ENCODE measurements at regions not wholly inside any gene's neighbourhood (a gene's known extent, or its start where the extent isn't known, plus 50 kb on each side); places are given as distances from the start of the nearest gene placed in this dataset.

DNA sequence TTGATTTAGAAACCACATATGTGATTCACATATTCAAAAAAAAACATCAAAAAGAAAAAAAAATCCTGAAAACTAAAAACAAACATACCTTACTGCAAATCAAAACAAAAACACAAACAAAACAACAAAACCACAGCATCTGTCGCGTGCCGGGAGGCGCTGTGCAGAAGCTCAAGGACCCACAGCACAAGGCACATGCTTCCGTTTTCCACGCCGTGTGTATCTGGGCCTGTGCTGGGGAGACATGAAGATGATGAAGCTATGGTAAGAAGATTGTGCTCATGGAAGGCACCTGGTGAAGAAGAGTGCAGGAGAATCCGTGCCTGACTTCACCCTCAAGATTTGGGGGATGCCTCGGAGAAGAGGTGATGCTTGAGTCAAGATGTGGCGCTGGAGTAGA is 788.9 kb upstream of the ARRDC4 start:
- no peak for DNase-seq (ENCODE audit: extremely low spot score, insufficient read length, low read depth)
- FAIRE-seq, result no peak

DNA sequence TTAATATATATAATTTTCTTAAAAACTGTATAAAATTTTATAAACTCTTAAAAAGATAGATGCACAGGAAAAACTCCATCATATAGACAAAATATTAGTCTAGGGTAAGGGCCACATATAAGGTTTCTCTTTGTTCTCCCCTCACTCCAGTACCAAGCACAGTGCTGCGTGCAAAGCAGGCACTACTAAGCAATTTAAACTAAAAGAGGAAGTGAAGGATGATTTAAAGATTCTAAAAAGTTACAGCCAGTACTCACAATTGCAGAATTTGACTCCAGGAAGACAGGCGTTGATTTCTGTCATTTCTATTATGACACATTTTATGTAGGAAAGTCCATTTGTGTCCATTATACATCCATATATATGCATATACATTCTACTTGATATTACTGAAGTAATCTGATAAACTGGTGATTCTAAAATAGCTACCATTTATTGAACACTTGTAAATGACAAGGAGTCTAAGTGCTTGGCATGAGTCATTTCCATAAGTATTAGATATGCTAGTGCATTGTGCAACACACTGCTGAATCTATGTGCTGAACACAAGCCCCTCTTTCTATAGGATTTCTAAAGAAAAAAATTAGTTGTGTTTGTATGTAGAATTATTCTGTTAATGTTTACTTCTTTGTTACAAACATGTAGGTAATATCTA is 785.5 kb upstream of the ARRDC4 start:
- DNase-seq (ENCODE audit: extremely low spot score, insufficient read length, low read depth), result no peak
- no peak for FAIRE-seq

DNA sequence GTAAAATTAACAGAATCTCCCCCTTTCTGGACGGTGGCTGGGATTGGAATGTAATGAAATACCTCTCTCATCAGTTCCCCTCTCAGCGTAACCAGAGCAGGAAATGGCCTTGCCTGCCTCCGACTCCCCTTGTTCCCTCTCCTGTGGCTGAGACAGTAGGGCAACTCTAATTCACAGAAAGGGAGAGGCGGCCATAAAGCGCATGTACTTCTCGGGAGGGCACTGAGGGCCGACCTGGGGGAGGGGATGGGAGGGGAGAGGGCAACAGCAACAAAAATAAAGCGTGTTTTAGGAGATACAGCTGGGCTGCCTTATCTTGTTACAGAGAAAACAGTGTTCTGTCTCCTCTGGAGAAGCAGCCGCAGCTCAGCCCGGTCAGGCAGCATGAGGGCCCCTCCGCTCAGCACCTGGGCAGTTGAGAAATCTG is 783.3 kb upstream of the ARRDC4 start:
- DNase-seq (ENCODE audit: extremely low spot score, insufficient read length, low read depth) (no peak), FAIRE-seq (no peak)

DNA sequence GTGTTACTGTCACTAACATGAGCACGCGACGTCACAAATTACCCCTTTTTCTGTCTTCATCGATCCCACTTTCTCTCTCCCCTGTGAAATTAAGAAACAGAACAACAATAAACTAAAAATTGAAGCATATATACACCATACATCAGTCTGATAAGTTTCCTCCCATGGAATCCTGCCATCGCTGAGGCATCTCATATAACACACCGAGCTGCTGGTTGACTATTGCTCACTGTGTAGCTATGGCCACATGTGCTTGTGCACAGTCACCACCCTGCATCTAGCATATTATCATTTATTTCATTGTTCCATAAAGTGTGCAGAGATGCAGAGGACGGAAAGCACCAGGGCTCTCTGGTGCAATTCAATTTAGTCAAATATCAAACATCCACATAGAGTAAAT is 777.9 kb upstream of the ARRDC4 start:
- no peak for FAIRE-seq
- DNase-seq (ENCODE audit: extremely low spot score, insufficient read length, low read depth), result no peak

DNA sequence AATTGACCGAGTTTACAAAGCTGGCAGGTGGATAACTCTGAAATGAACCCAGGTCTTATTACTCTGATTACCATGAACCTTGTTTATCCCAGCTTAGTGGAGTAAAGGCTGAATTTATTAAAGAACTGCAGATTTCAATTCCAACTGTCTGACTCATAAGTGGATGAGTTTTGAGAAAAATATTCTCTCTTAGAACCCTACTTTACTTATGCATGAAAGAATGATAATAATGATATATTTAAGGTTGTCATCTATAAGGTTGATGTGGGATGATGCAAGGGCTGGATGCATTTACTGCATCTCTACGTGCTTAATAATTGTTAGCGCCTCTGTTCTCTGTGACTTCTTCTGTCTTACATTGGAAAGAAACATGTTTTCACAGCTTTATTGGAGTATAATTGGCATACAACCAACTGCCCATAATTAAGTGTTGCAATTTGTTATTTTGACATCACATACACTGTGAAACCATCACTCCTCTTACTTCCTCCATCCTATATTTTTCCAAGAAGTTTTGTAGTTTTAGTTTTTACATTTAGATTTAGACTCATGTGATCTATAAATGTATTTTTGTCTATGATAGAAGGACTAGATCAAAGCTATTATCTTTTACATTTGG is 771.2 kb upstream of the ARRDC4 start:
- FAIRE-seq (no peak), DNase-seq (ENCODE audit: extremely low spot score, insufficient read length, low read depth) (no peak)

DNA sequence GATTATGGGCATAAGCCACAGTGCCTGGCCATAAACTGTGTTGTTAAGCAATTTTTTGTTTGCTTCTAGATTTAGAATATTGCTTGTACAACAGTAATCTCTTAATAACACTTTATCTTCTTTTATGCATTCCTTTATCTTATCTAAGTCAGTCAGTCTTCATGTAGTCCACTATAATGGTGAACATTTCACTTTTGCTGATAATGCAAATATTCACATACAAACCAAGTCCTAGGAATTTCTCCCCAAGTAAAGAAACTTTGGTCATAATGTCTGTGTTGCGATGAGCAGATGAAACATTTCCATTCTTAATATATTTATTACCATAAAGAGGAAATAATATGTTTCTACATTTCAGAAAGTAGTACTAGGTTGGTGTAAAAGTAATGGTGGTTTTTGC is 765.8 kb upstream of the ARRDC4 start:
- DNase-seq (ENCODE audit: extremely low spot score, insufficient read length, low read depth) (no peak), FAIRE-seq (no peak)

DNA sequence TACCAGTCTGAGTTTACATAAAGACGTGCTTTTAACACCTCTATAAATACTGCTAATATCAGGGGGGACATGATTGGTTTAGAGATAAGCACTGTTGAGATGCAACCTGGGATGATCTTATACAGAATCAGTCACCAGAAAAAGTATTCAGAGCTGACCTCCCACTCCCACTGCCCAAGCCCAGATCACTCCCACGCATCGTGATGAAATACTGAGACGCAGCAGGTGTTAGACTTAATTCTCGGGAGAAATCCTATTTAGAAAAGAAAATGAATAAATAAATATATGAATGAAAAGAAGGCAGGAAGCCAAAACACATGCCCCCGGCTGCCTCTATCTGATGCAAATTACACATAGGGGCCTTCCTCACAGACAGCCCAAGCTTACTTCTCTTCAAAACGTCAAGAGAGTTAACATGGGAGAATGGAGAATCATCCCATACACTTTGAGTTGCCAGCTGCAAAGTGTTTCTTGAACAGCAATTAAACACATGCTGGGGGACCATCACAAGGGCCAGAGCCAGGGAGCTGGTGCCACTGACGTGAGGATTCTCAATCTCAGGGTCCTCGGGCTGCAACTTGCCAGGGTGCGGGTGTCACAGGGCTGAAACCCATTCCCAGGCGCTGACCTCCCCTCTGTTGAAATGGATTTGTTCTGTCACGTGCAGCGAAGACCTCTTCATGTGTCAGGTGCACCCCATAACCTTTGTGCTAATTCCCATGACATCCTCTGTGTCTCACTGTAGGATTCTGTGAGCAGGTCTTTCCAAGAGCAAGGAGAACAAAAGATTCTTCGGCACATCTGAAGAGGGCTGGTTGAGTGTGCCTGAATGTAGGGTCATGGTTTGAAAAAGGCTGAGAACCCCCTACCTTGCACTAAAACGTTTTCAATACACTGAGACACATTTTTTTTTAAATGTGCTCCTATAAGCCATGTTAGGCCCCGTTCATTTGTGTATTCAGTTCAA is 764.2 kb upstream of the ARRDC4 start:
- FAIRE-seq, result no peak
- DNase-seq (ENCODE audit: extremely low spot score, insufficient read length, low read depth), result no peak

DNA sequence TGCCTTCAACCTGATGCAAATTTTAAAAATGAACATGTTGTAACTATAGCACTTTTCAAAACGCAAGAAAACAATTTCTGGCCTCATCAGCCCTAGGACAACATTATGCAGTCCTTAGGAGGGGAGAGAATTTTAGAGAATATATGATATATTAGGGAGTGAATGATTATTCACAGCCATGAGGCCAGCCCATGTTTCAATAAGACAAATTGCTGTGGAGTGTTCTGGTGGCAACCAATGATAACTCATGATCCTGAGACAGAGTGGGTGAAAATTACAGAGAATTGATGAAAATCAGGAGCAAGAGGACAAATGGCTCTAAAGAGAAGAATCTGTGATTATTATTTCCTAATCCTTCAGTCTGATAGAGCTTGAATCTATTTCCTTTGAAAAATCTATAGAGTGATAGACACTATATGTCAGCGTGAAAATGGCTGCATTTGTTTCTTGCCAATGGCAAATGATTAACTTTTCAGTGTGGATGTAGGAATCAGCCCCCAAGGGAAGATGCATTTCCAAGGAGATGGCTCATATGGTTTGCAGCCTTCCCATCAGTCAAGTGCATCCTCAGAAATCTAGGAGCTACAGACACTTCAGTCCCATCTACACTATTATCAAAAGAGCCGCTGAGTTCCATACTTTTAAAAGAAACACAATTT is 761.0 kb upstream of the ARRDC4 start:
- FAIRE-seq (no peak), DNase-seq (ENCODE audit: extremely low spot score, insufficient read length, low read depth) (no peak)

DNA sequence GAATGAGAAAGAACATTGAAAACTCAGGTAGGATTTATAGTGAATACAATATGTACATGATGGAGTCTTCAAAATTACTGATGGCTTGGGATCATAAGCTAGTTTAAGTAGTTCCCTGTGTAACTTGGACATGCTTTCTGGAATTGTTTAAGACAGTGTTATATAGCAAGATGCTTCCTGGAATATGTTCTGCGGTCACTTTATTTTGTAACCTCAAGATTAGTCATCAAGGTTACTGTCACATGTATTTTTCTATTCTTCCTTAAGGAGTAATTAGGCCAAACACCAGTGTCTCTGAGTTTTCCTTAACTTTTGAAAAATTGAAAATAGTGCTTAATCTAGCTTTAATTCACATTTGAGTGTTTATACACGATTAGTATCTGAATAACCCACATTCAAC is 760.3 kb upstream of the ARRDC4 start:
- FAIRE-seq, result no peak
- DNase-seq (ENCODE audit: extremely low spot score, insufficient read length, low read depth), result no peak

DNA sequence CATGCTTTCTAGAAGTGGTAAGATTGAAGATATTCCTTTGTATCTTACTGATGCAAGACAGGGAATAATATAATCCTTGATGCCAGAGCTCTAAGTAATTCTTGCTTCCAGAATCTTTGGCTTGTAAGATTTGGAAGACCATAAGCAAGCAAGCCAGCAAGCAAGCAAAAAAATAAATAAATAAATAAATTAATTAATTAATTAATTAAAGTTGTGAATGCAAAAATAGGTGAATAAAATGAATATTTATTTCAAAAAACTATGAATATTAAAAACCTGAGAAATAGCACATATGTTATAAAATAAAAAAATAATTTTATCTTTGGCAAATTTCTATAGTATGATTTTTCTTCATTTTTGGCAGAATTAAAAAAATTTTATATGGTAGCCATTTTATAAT is 750.2 kb upstream of the ARRDC4 start:
- DNase-seq (ENCODE audit: extremely low spot score, insufficient read length, low read depth) (no peak), FAIRE-seq (no peak)

DNA sequence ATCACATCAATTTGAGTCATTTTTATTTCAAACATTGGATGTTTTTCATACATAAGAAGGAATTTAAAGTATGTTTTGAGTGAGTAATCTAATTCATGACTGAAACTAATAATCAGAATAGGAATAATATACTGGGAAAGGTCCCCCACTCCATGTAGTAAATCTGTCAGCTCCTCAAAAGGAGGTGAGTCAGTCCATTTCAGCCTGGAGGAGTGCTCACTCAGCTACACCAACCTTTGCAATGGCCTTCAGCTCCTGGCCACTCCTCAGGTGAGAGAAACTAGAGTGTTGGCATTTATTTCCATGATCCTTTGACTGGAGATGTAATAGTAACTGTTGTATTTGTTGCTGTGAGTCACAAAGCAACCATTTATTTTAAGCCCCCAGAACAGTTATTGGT is 744.9 kb upstream of the ARRDC4 start:
- DNase-seq (ENCODE audit: extremely low spot score, insufficient read length, low read depth) (no peak), FAIRE-seq (no peak)

DNA sequence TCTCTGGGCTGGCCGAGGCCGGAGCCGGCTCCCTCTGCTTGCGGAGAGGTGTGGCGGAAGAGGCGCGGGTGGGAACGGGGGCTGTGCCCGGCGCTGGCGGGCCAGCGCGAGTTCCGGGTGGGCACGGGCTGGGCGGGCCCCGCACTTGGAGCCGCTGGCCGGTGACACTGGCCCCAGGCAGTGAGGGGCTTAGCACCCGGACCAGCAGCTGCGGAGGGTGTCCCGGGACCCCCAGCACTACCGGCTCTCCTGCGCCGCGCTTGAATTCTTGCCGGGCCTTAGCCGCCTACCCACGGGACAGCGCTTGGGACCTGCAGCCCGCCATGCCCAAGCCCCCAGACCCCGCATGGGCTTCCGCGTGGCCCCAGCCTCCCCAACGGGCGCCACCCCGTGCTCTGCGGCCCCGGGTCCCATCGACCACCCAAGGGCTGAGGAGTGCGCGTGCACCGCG is 736.3 kb upstream of the ARRDC4 start:
- FAIRE-seq (no peak), DNase-seq (ENCODE audit: extremely low spot score, insufficient read length, low read depth) (no peak)

DNA sequence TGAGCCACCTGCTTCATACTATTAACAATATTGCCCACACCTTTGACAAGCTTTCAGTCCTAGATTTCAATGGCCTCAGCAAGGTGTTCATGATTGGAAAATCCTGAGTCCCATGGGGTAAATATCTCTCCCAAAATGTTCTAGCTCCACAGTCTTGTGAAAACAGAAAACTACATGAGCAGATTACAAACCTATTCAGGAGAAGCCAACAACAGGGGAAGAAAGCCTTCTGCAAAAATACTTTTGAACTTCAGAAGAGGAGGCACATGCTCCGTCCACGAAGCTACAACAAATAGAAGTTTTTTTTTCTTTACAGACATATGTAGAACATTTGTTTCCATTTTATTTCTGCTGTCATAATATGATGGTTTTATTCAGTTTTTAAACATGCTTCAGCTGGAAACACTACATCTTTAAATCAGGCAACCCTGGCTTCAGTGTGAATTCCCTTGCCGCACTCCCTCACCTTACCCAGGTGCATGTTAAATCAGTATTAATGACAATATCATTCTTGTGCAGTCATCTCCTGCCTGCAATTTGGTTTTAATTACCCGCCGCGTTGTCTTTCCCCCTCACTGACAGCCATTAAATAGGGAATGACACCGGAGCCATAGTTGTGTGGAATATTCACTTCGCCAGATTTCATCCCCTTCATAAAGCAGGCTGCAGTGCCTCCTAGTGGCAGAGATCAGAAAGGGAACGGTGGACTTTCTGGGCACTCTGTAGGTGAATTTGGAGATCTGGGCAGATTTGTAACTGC is 725.5 kb upstream of the ARRDC4 start:
- DNase-seq (ENCODE audit: extremely low spot score, insufficient read length, low read depth) (no peak), FAIRE-seq (no peak)

DNA sequence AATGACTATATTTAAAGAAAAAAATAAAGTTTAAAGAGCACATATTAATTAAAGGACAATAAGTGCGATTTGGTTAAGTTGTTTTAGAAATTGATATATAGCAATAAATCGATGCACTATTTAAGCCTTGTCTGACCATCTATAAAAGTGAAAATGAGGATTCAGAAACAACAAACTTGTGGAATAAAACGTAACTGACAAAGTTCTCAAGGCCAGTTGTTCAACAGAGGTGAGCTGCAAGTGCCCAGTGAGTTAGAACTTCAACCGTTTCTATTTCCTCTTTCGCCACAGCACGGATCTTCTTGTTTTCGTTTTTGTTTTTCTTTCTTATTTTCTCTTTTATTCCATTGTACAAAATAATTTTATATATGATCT is 724.9 kb upstream of the ARRDC4 start:
- DNase-seq (ENCODE audit: extremely low spot score, insufficient read length, low read depth) (no peak), FAIRE-seq (no peak)

DNA sequence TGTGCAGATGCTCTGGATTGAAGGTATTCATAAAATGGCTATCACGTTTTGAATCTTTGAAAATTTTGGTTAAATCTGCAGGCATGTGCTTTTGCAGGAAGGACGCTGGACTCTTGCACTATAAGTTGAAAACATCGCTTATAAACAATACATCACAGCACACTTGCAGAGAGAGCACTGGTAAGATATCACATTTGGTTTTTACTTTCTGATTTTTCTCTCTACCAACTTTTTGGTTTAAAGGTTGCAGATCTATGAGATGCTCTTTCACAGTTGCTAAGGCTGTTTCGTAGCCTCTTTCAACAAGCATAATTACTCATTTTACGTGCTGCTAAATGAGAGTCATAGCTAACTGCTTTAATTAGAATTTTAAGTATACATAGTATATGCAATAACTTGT is 724.4 kb upstream of the ARRDC4 start:
- DNase-seq (ENCODE audit: extremely low spot score, insufficient read length, low read depth) (no peak), FAIRE-seq (no peak)

DNA sequence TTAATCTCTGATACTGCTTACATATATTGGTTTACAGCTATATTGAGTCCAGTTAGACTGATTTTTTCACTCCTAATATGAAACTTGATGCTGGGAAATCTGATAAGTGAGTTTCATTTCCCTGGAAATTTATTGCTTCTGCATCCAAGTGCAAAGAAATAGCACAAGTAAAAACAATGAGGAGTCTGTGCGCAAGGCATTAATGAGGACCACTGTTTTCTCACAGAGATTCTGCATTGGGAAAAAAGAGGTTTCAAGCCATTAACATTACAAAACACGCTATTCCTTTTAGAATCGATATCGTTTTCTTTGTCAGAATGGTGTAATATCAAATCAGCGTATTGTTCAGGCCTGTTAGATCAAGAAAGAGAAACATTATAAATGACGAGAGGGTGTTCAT is 723.3 kb upstream of the ARRDC4 start:
- FAIRE-seq, result no peak
- no peak for DNase-seq (ENCODE audit: extremely low spot score, insufficient read length, low read depth)

DNA sequence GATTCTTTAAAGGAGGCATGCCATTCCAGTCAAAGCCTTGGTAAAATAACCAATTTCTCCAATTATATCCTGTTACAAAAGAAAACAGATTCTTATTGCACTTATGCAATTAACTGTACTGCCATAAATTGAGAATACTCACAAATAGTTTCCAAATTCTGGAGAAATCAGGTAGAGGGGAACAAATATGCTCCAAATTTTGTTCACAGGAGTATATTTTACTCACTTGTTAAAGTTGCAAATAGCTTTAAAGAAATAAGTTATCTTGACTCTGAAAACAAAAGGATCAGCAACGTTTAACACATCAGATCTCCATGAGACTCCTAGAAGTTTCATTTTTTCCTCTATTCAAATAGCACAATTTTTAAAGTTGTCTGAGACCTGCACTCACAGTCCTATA is 712.1 kb upstream of the ARRDC4 start:
- DNase-seq (ENCODE audit: extremely low spot score, insufficient read length, low read depth) (no peak), FAIRE-seq (no peak)

DNA sequence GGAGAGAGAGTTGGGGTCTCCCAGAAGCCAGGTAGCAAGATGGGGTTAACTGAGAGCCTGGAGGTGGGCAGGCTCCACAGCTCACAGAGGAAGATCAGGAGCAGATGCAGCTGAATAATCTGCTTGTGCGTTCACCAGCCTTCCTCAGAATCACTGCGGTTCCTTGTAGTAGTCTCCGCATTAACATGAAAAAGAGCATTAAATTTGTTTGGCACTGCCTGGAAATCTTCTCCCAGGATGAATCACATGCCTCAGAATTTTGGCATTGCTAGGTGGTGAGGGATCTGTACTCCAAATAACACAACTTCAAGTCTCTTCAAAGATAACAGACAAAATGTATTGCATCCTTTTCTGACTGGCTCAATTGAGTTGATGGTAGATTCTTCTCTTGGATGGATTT is 700.6 kb upstream of the ARRDC4 start:
- no peak for FAIRE-seq
- no peak for DNase-seq (ENCODE audit: extremely low spot score, insufficient read length, low read depth)

DNA sequence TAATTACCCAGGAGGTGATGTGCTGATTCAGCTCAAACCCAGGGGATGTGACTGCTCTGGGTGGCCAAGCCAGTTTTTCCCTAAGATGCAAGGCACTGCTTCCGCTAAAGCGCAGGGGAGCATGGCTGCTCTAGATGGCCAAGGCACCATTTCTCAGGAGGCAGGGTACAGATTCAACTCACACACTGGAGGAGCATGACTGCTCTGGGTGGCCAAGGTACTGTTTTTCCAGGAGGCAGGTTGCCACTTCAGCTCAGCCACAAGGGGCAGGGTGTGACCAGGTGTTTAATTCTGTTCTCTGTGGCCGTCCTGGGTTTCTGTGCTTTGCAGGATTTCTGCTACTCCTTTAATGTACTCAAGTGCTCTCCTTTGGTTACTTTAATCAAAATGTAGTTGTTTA is 659.3 kb upstream of the ARRDC4 start:
- FAIRE-seq, result no peak
- DNase-seq (ENCODE audit: extremely low spot score, insufficient read length, low read depth), result no peak

DNA sequence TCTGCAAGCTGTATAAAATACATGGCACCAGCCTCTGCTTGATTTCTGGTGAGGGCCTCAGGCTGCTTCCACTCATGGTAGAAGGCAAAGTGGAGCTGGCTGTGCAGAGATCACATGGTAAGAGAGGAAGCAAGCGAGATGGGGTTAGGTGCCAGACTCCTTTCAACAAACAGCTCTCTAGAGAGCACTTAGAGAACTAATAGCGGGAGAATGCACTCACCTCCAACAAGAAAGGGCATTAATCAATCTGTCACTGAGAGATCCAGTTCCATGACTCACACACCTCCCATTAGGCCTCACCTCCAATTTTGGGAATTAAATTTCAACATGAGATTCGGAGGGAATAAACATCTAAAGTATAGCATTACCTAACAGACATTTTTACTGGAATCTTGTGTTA is 644.1 kb upstream of the ARRDC4 start:
- DNase-seq (ENCODE audit: extremely low spot score, insufficient read length, low read depth) (no peak), FAIRE-seq (no peak)
